ENCODE measurements at regions not wholly inside any gene's neighbourhood (a gene's known extent, or its start where the extent isn't known, plus 50 kb on each side); places are given as distances from the start of the nearest gene placed in this dataset.

- DNase-seq (ENCODE audit: low read depth, low spot score) (no peak), FAIRE-seq (no peak)
- Histone ChIP-seq H4K20me1 (ENCODE audit: control insufficient read depth, extremely low read depth, insufficient read depth, low read length) (no peaks in the 10 kb centered on the region), H3K9ac (ENCODE audit: control insufficient read depth, extremely low read depth, insufficient read depth, low read length) (no peak overlapping the region), H3K4me1 (ENCODE audit: control insufficient read depth, extremely low read depth, insufficient read depth, low read length) (no peaks in the 10 kb centered on the region), H3K36me3 (ENCODE audit: control insufficient read depth in 2 of 2, extremely low read depth in 1 of 2, insufficient read depth in 2 of 2, low read length in 2 of 2) (no peaks in the 10 kb centered on the region), H3K9me3 (ENCODE audit: control insufficient read depth, low read depth, low read length) (no peaks in the 10 kb centered on the region), H3K4me2 (ENCODE audit: control insufficient read depth, extremely low read depth, insufficient read depth, low read depth, low read length) (no peak overlapping the region), H3K27ac (ENCODE audit: control insufficient read depth, insufficient read depth, low read length) (no peak overlapping the region), H3K4me3 (ENCODE audit: control insufficient read depth in 2 of 3, extremely low read depth in 1 of 3, insufficient read depth in 2 of 3, low read depth in 1 of 3, low read length in 3 of 3) (no peak overlapping the region), H3K9me1 (ENCODE audit: control insufficient read depth, extremely low read depth, insufficient read depth, low read length) (no peaks in the 10 kb centered on the region), H3K27me3 (ENCODE audit: control insufficient read depth, extremely low read depth, insufficient read depth, low read length) (no peaks in the 10 kb centered on the region), H3K79me2 (ENCODE audit: control insufficient read depth, insufficient read depth, low read length) (no peaks in the 10 kb centered on the region), H2AFZ (ENCODE audit: control insufficient read depth, low read length) (no peak overlapping the region)
- dilution Hi-C loops (cut with MboI; ENCODE audit: extremely low pct_ligation_motif_present, low sequenced_read_pairs), result no loop called here
- TF ChIP-seq EZH2 (IDR thresholded peaks at IDR 0.05; ENCODE audit: low read length) (no peak), CTCF (optimal IDR thresholded peaks at IDR 0.05 in 1 of 3, IDR thresholded peaks at IDR 0.05 in 1 of 3, conservative IDR thresholded peaks at IDR 0.05 in 1 of 3; ENCODE audit: extremely low read depth in 1 of 3, insufficient read depth in 2 of 3, low read length in 3 of 3) (no peak)
These were observed 599.5 kb downstream of the PKHD1 start for GRCh38 chr6:51487937-51488336.

- H3K36me3 ChIP-seq (ENCODE audit: control insufficient read depth in 2 of 2, extremely low read depth in 1 of 2, insufficient read depth in 2 of 2, low read length in 2 of 2), result no peaks in the 10 kb centered on the region
- H3K4me1 ChIP-seq (ENCODE audit: control insufficient read depth, extremely low read depth, insufficient read depth, low read length), result no peaks in the 10 kb centered on the region
- H2AFZ ChIP-seq (ENCODE audit: control insufficient read depth, low read length), result no peak overlapping the region
- no peak for FAIRE-seq
- no peaks in the 10 kb centered on the region for H3K9me1 ChIP-seq (ENCODE audit: control insufficient read depth, extremely low read depth, insufficient read depth, low read length)
- TF ChIP-seq CTCF (optimal IDR thresholded peaks at IDR 0.05 in 1 of 3, IDR thresholded peaks at IDR 0.05 in 1 of 3, conservative IDR thresholded peaks at IDR 0.05 in 1 of 3; ENCODE audit: extremely low read depth in 1 of 3, insufficient read depth in 2 of 3, low read length in 3 of 3) (no peak), EZH2 (IDR thresholded peaks at IDR 0.05; ENCODE audit: low read length) (no peak)
- H3K4me3 ChIP-seq (ENCODE audit: control insufficient read depth in 2 of 3, extremely low read depth in 1 of 3, insufficient read depth in 2 of 3, low read depth in 1 of 3, low read length in 3 of 3), result no peak overlapping the region
- H3K27me3 ChIP-seq (ENCODE audit: control insufficient read depth, extremely low read depth, insufficient read depth, low read length), result no peaks in the 10 kb centered on the region
- H4K20me1 ChIP-seq (ENCODE audit: control insufficient read depth, extremely low read depth, insufficient read depth, low read length), result no peaks in the 10 kb centered on the region
- H3K9ac ChIP-seq (ENCODE audit: control insufficient read depth, extremely low read depth, insufficient read depth, low read length), result no peak overlapping the region
- H3K79me2 ChIP-seq (ENCODE audit: control insufficient read depth, insufficient read depth, low read length), result no peaks in the 10 kb centered on the region
- dilution Hi-C loops (cut with MboI; ENCODE audit: extremely low pct_ligation_motif_present, low sequenced_read_pairs), result no loop called here
- no peak for DNase-seq (ENCODE audit: low read depth, low spot score)
- no peak overlapping the region for H3K27ac ChIP-seq (ENCODE audit: control insufficient read depth, insufficient read depth, low read length)
- H3K9me3 ChIP-seq (ENCODE audit: control insufficient read depth, low read depth, low read length), result no peaks in the 10 kb centered on the region
- no peak overlapping the region for H3K4me2 ChIP-seq (ENCODE audit: control insufficient read depth, extremely low read depth, insufficient read depth, low read depth, low read length)
These were observed 598.3 kb downstream of the PKHD1 start for GRCh38 chr6:51489133-51489532.

Measured in keratinocyte (primary cell).